B cell (primary cell): ENCODE measurements at regions not wholly inside any gene's neighbourhood (a gene's known extent, or its start where the extent isn't known, plus 50 kb on each side); places are given as distances from the start of the nearest gene placed in this dataset.

Experiments used
- CTCF ChIP-seq: fragments of 200-600 bp; IDR thresholded peaks from one replicate; pipeline ENCODE4 v1.8.0; 2022; ENCODE audit warnings: antibody characterized with exemption, mild to moderate bottlenecking
- EZH2 ChIP-seq: IDR thresholded peaks from 2 replicates; pipeline ENCODE4 v1.6.1; 2012; ENCODE audit warnings: borderline replicate concordance, low read depth, mild to moderate bottlenecking, moderate library complexity, low read length; ENCODE audit not compliant: insufficient read depth, poor library complexity, severe bottlenecking

- TF ChIP-seq CTCF (no peak), EZH2 (no peak)
Measured at GRCh38 chr2:163943403-163944346, 207.9 kb upstream of the FIGN start.
